Cardiac fibroblast (primary cell): ENCODE measurements at regions not wholly inside any gene's neighbourhood (a gene's known extent, or its start where the extent isn't known, plus 50 kb on each side); places are given as distances from the start of the nearest gene placed in this dataset.

Experiments
- DNase-seq, 2 donors: peaks; one replicate each; pipeline versions ENCODE4 v3.0.0 to v3.0.0-alpha.2; 2010; ENCODE audit warnings: low read depth in 2 of 2
- H3K4me3 ChIP-seq, 2 donors: replicated peaks in 1 of 2; 1 replicate in 1 of 2; 2 replicates in 1 of 2; pipeline ENCODE4 v1.5.1; 2011; ENCODE audit warnings: low read depth in 2 of 2, low read length in 2 of 2, mild to moderate bottlenecking in 2 of 2, moderate library complexity in 1 of 2
- TF ChIP-seq, protein P1 (sequence below): IDR thresholded peaks from one replicate; pipeline ENCODE4 v1.5.1; 2011; ENCODE audit warnings: low read depth, mild to moderate bottlenecking, low read length, inconsistent platforms

DNA sequence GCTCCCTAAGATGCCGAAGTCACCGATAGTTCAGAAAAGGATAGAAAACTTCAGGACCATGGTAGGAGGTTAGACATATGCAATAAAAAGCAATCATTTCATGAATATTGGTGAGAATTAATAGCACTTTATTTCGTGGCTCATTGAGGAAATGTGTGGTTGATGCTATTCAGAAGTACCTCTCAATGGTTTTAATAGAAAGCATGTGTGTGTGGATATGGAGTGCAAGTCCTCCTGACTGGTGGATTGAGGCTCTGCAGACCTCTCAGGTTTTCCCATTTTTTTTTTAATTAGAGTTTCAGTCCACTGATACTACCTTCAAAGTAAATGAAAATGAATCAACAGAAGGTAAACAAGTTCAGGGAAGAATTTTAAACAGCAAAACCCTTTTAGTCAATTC lies 384.3 kb upstream of the RARB start:
- H3K4me3 ChIP-seq: no peak overlapping the region
- TF ChIP-seq, protein P1, sequence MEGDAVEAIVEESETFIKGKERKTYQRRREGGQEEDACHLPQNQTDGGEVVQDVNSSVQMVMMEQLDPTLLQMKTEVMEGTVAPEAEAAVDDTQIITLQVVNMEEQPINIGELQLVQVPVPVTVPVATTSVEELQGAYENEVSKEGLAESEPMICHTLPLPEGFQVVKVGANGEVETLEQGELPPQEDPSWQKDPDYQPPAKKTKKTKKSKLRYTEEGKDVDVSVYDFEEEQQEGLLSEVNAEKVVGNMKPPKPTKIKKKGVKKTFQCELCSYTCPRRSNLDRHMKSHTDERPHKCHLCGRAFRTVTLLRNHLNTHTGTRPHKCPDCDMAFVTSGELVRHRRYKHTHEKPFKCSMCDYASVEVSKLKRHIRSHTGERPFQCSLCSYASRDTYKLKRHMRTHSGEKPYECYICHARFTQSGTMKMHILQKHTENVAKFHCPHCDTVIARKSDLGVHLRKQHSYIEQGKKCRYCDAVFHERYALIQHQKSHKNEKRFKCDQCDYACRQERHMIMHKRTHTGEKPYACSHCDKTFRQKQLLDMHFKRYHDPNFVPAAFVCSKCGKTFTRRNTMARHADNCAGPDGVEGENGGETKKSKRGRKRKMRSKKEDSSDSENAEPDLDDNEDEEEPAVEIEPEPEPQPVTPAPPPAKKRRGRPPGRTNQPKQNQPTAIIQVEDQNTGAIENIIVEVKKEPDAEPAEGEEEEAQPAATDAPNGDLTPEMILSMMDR: no peak
- no peak for DNase-seq

DNA sequence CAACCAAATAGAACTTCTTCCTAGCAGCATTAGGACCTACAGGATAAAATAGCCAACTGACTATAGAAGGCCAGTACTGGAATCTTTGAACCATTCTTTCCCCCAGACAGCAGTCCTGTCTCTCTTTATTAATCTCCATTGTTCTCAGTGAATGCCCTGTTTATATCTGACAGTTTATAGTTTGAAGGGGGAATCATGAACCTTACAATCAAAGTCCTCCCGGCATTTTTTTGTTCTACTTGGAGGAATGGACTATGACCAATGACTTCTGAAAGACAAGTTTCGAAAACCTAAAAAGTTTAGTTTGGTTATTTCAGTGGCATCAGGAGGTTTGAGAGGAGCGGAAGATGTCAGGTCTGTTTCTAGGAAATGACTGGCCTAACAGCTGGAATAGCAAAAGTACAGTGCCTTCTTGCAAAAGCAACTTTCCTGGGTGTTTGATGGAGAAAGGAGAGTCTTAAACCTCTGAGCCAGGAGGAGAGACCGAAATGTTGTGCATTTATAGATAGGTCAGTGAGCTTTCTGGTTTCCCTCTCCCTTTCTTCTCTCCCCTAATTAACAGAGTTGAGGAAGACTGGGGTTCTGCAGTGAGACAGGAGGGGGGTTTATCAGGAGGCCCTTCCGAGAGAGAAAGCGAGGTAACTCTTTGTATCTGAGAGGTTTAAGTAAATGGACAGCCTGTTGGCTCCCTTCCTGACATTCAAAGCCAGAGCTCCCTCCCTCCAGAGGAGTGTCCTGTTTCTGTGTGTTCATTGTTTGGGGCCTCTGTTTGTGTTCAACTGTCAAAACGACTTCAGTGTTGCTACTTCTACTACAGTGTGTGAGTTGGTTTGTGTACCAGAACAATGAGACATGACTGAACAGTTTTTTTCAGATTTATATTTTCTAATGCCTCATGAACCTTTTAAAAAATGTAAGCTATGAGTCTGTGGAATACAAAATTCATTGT lies 383.0 kb upstream of the RARB start:
- DNase-seq: no peak
- TF ChIP-seq, protein P1: no peak
- no peak overlapping the region for H3K4me3 ChIP-seq

DNA sequence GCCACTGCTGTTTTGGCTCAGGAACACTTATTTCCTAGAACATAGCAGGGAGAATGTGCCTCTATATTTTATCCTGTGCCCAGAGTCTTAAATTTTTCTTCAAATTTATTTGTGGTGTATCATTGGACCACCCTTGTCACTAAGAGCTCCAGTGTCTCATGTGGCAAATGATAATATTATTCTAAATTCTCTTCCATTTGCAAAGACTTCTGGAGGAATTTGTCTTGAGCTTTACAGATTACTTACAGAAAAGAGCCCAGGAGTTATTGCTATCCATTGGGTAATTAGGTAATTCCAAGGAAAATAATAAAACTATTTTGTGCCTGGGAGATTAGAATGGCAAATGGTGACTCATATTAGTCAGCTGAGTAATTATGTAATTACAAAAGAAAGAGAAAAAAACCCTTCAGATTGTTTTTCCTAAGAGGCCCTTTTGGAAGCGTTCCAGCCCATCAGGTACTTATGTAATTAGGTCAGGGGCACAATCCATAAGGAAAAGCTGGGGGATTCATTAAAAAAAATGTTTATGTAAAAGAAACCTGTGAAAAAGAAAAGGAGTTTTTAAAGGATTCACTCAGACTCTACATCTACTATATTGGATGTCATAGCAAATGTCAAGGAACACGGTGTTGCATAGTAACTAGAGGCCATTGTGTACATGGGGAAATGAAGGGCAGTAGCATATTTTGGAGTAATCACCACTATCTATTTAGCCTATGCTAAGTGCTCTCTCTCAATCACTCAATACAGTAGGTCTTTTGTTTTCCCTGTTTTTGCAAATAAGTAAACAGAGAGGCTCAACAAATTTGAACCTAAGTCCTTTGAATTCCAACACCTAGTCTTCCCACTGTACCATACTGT lies 380.9 kb upstream of the RARB start:
- DNase-seq: peak; percentile 9 to 24
- TF ChIP-seq, protein P1: no peak

DNA sequence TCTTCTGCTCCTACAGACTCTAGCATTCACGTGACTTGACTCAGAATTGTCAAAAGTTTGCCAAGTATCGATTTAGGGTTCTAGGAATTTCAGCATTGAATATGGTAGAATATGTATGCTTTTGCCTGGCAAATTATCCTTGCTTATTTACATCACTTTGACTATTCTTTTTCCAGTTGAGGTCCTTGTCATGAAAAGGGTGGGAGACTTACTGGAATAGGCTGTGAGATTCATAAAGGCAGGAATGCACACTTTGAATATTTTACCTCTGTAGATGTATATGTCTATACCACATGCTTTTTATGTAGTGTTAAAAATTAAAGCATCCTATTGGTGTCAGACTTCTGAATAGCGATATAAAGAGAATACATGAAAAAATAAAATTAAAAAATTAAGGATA lies 378.8 kb upstream of the RARB start:
- TF ChIP-seq, protein P1: no peak
- no peak overlapping the region for H3K4me3 ChIP-seq
- DNase-seq: no peak

More for the DNA sequence above, 380.9 kb upstream of the RARB start:
- no peak overlapping the region for H3K4me3 ChIP-seq

DNA sequence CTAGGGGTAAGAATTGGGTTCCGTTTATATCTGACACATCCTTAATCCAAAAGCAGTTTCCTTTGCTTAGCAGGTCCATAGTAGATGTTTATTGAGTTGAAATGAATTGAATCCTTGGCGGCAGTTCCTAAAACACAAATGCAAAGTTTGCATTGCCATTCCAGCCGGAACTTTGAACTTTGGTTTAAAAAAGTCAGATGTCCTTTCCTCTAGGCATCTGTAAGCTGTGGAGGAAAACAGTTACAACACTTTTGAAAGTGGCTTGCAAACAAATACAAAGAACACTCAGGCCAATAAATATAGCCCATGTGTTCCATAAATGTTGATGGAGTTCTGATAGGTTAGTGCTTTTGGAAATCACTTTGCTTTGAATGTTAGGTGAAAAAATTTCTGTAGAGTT lies 374.7 kb upstream of the RARB start:
- TF ChIP-seq, protein P1: no peak
- H3K4me3 ChIP-seq: no peak overlapping the region
- DNase-seq: no peak

DNA sequence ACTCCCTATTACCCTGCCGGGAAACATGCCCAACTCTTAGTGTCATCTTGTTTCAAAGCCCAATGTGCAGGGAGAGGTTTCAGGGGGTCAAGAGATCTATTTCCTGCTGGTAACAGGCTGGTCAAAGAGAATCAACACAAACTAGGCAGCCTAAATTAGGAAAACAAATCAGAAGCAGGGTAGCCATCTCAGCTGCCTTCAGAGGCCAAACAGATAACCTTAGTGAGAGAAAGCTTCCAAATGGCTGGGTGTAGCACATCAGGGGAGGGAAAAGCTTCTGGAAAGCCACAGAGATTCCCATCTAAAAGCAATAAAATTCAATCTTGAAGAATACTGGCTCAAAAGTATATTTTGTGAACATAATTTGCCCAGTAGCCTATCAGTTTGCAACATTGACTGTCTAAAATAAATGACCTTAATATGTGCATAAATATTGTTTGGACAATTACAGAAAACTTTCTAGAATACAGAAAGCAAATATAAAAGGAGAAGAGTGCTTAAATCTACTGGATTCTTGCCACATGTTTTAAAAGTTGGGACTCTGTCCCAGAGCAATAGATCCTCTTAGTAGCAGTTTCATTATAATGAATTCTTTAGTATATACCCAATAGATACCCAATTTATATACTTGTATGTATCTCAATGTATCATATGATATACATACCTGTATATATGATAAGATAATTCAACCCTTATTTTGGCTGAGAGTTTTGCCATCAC lies 371.9 kb upstream of the RARB start:
- DNase-seq: no peak
- no peak overlapping the region for H3K4me3 ChIP-seq
- TF ChIP-seq, protein P1: no peak
